ENCODE measurements at regions not wholly inside any gene's neighbourhood (a gene's known extent, or its start where the extent isn't known, plus 50 kb on each side); places are given as distances from the start of the nearest gene placed in this dataset.

- TF ChIP-seq MYC (IDR thresholded peaks at IDR 0.05; ENCODE audit: low read depth, low read length) (no peak), CTCF (IDR thresholded peaks at IDR 0.05; ENCODE audit: low read depth, low read length) (no peak), POLR2A (IDR thresholded peaks at IDR 0.05; ENCODE audit: extremely low read depth, insufficient read length) (no peak), MAX (IDR thresholded peaks at IDR 0.05; ENCODE audit: low read depth, low read length) (no peak)
Observed at GRCh38 chr6:114514170-114514569, 171.3 kb upstream of the HS3ST5 start.

All from NB4 (cell line).